SK-N-MC (cell line): ENCODE measurements at regions not wholly inside any gene's neighbourhood (a gene's known extent, or its start where the extent isn't known, plus 50 kb on each side); places are given as distances from the start of the nearest gene placed in this dataset.

Source experiments
- EZH2 ChIP-seq: fragments of 200-600 bp; sonication (generic); IDR thresholded peaks from one replicate; pipeline ENCODE4 v1.6.1; 2017; ENCODE audit warnings: antibody characterized with exemption
- FOXP2 ChIP-seq: optimal IDR thresholded peaks from 2 replicates; pipeline ENCODE3; 2011; ENCODE audit warnings: mild to moderate bottlenecking, moderate library complexity; ENCODE audit not compliant: insufficient read depth; ENCODE audit errors: extremely low read length, control extremely low read depth
- POLR2AphosphoS5 ChIP-seq: IDR thresholded peaks from 2 replicates; pipeline ENCODE4 v1.6.1; 2012; ENCODE audit warnings: mild to moderate bottlenecking, low read depth, low read length, borderline replicate concordance

- TF ChIP-seq EZH2: no peak
- TF ChIP-seq POLR2AphosphoS5: no peak
- TF ChIP-seq FOXP2: no peak
Observed at GRCh38 chr9:103552712-103553111, 541.4 kb upstream of the SMC2 start.
